SJSA1 (cell line): ENCODE measurements at regions not wholly inside any gene's neighbourhood (a gene's known extent, or its start where the extent isn't known, plus 50 kb on each side); places are given as distances from the start of the nearest gene placed in this dataset.

Experiments used
- DNase-seq, 2 experiments: peaks; one replicate each; pipeline ENCODE4 v3.0.0-alpha.2; 2015 to 2020; ENCODE audit warnings: low spot score in 2 of 2, low read depth in 1 of 2
- H3K27ac ChIP-seq: fragments of 250-450 bp; sonication (Bioruptor Pico); 2 replicates; pipeline ENCODE4 v1.5.1; 2020; ENCODE audit warnings: mild to moderate bottlenecking, moderate library complexity
- H3K27me3 ChIP-seq: fragments of 250-450 bp; sonication (Bioruptor Pico); replicated peaks from 2 replicates; pipeline ENCODE4 v1.5.1; 2020; ENCODE audit warnings: mild to moderate bottlenecking, moderate library complexity
- H3K36me3 ChIP-seq: fragments of 250-450 bp; sonication (Bioruptor Pico); 2 replicates; pipeline ENCODE4 v1.5.1; 2020; ENCODE audit warnings: mild to moderate bottlenecking
- H3K4me1 ChIP-seq: fragments of 250-450 bp; sonication (Bioruptor Pico); replicated peaks from 2 replicates; pipeline ENCODE4 v1.6.1; 2021; ENCODE audit warnings: mild to moderate bottlenecking
- H3K4me3 ChIP-seq: fragments of 250-450 bp; sonication (Bioruptor Pico); 2 replicates; pipeline ENCODE4 v1.5.1; 2020; ENCODE audit warnings: mild to moderate bottlenecking
- H3K9me3 ChIP-seq: fragments of 250-450 bp; sonication (Bioruptor Pico); replicated peaks from 2 replicates; pipeline ENCODE4 v1.5.1; 2020; ENCODE audit warnings: mild to moderate bottlenecking

DNA sequence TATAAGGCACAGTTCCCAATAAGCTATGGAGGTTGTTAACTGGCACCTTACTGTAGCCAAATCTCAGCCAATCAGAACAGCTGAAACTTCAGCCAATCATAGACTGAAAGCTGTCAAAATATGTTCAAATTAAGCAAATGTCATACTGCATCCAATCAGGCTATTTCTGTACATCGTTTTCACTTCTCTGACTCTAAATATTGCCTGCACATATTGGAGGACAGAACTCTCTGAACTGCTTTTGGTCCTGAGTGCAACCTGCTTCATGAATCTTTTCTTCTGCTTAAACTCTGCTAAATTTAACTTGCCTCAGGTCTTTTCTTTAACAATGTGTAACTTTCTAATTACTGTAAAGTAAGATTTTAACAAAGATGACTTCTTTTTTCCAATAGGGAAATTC lies 1198.9 kb upstream of the PCDH7 start:
- Histone ChIP-seq H3K4me1 (no peaks in the 10 kb centered on the region), H3K9me3 (no peaks in the 10 kb centered on the region), H3K4me3 (no peak overlapping the region), H3K27ac (no peak overlapping the region), H3K36me3 (no peaks in the 10 kb centered on the region), H3K27me3 (no peaks in the 10 kb centered on the region)
- no peak for DNase-seq

GRCh38 chr4:29536745-29537144 lies 1183.4 kb upstream of the PCDH7 start:
- no peak overlapping the region for H3K27ac ChIP-seq
- H3K9me3 ChIP-seq = no peaks in the 10 kb centered on the region
- no peaks in the 10 kb centered on the region for H3K4me1 ChIP-seq
- no peak for DNase-seq
- H3K36me3 ChIP-seq = no peaks in the 10 kb centered on the region
- H3K4me3 ChIP-seq = no peak overlapping the region
- no peaks in the 10 kb centered on the region for H3K27me3 ChIP-seq

DNA sequence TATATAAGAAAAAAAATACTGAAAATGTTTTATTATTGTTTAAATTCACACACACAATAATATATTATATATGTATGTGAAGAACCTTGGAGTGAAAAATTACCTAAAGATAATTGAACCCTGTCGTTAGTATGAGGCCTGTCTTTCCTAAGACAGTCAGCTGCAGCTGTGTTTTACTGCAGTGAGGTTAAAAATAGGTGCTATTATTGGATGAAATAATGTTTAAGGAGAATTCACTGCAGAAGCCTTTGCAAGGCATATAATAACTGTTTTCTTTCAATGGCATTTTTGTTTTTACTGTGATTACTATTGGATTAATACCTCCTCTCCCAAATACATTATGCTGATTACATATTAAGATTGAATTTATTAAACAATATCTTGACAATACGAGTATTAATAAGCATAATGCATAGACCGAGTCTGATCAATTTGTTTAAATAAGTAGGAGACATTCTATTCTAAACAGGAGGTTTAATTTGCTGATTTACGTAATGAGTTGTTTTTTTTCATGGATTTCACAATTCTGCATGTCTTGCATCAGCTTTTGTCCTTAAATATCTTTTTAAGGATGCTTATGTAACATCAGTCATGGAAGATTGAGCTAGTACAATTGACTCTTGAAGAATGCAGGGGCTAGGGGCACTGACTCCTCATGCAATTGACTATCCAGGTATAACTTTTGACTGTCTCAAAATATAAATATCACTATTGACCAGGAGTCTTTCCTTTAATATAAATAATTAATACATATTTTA lies 1181.1 kb upstream of the PCDH7 start:
- no peak overlapping the region for H3K4me3 ChIP-seq
- DNase-seq = no peak
- H3K4me1 ChIP-seq = no peaks in the 10 kb centered on the region

GRCh38 chr4:29540439-29541102 lies 1179.6 kb upstream of the PCDH7 start:
- H3K9me3 ChIP-seq = no peaks in the 10 kb centered on the region
- no peaks in the 10 kb centered on the region for H3K4me1 ChIP-seq
- no peak for DNase-seq
- H3K27ac ChIP-seq = no peak overlapping the region
- no peaks in the 10 kb centered on the region for H3K36me3 ChIP-seq
- H3K27me3 ChIP-seq = no peaks in the 10 kb centered on the region
- H3K4me3 ChIP-seq = no peak overlapping the region

More for the DNA sequence above, 1181.1 kb upstream of the PCDH7 start:
- no peak overlapping the region for H3K27ac ChIP-seq
- no peaks in the 10 kb centered on the region for H3K36me3 ChIP-seq
- H3K27me3 ChIP-seq = no peaks in the 10 kb centered on the region
- H3K9me3 ChIP-seq = no peaks in the 10 kb centered on the region

DNA sequence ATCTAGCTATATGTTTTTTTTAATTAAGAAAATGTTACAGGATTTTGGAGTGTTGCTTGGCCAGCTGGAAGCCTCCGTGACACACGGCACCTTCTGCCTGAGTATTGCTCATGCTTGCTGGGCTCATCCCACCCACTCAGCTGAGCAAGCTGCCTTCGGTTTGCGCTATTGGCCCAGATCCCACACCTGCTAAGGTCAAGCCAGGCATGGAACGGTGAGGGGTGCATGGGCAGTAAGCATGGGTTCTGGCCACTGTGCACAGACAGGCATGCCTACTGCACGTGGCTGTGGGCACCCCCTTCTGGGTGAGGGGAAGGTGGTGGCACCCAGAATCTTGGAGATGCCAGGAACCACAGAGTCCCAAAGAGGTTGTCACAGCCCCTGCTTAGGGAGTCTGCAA lies 1178.4 kb upstream of the PCDH7 start:
- H3K9me3 ChIP-seq = no peaks in the 10 kb centered on the region
- no peak overlapping the region for H3K27ac ChIP-seq
- H3K27me3 ChIP-seq = no peaks in the 10 kb centered on the region
- no peak for DNase-seq
- H3K4me1 ChIP-seq = no peaks in the 10 kb centered on the region
- no peak overlapping the region for H3K4me3 ChIP-seq
- no peaks in the 10 kb centered on the region for H3K36me3 ChIP-seq

DNA sequence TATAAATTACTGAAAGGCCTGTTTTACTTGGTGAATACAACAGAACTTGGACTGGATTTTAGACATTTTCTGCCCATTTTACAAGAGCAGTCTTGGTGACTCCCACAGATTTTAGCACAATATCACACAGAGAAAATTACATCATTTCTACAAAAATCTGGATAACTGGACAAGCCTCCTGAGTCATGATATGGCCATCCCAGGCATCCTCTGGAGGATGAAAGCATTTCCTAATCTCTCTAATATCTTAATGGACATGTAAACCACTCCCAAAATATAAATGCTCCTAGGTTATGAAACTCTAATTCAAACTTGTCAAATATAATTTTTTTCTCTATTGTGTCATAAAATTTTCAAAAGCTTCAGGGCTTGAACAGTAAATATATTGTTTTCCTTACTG lies 1170.8 kb upstream of the PCDH7 start:
- Histone ChIP-seq H3K9me3 (no peaks in the 10 kb centered on the region), H3K27ac (no peak overlapping the region), H3K36me3 (no peaks in the 10 kb centered on the region), H3K4me1 (no peaks in the 10 kb centered on the region), H3K27me3 (no peaks in the 10 kb centered on the region), H3K4me3 (no peak overlapping the region)
- no peak for DNase-seq

GRCh38 chr4:29551821-29552220 lies 1168.3 kb upstream of the PCDH7 start:
- no peak overlapping the region for H3K4me3 ChIP-seq
- H3K27ac ChIP-seq = no peak overlapping the region
- H3K9me3 ChIP-seq = no peaks in the 10 kb centered on the region
- H3K36me3 ChIP-seq = no peaks in the 10 kb centered on the region
- DNase-seq = no peak
- no peaks in the 10 kb centered on the region for H3K4me1 ChIP-seq
- no peaks in the 10 kb centered on the region for H3K27me3 ChIP-seq

DNA sequence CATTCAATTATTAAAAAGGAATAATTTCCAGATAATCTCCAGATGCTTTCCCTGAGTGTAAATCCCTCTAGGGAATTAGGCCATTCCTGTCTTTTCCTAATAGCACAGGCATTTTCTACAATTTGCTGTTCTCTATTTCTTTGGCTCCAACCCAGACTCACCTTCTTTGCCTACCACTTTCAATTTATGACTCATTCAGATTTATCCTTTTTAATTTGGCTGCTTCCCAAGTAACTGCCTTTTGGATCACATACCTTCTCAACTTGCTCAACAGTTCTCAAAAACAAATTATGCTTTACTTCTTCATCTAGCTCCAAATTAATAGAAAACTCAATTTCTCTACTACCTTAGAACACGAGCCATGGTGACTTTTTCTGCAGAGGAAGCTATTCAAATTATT lies 1166.3 kb upstream of the PCDH7 start:
- no peak overlapping the region for H3K27ac ChIP-seq
- H3K9me3 ChIP-seq = no peaks in the 10 kb centered on the region
- H3K27me3 ChIP-seq = no peaks in the 10 kb centered on the region
- no peaks in the 10 kb centered on the region for H3K4me1 ChIP-seq
- no peaks in the 10 kb centered on the region for H3K36me3 ChIP-seq
- no peak overlapping the region for H3K4me3 ChIP-seq
- DNase-seq = no peak

- no peak overlapping the region for H3K4me3 ChIP-seq
These were observed 1161.4 kb upstream of the PCDH7 start for GRCh38 chr4:29558789-29559188.

DNA sequence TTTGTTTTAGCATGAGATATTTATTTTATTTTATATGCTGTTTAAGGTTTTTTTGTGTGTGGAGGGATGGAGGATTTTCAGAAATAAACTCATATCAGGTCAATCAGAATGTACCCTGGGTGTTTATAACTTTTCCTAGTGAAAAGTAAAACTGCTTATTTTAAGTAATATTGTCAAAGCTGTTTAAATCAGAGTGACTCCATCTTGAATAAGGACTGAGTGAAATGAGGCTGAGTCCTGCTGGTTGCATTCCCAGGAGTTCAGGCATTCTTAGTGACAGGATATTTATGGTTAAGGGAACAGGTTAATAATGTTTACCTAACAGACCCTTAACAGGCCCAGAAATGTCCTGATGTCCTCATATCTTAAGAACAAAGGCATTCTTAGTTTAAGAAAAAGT lies 1160.9 kb upstream of the PCDH7 start:
- Histone ChIP-seq H3K27me3 (no peaks in the 10 kb centered on the region), H3K9me3 (no peaks in the 10 kb centered on the region), H3K4me3 (no peak overlapping the region), H3K4me1 (no peaks in the 10 kb centered on the region), H3K36me3 (no peaks in the 10 kb centered on the region), H3K27ac (no peak overlapping the region)
- no peak for DNase-seq

More at GRCh38 chr4:29558789-29559188, 1161.4 kb upstream of the PCDH7 start:
- no peak overlapping the region for H3K27ac ChIP-seq
- H3K9me3 ChIP-seq = no peaks in the 10 kb centered on the region
- H3K4me1 ChIP-seq = no peaks in the 10 kb centered on the region
- no peak for DNase-seq
- no peaks in the 10 kb centered on the region for H3K36me3 ChIP-seq
- no peaks in the 10 kb centered on the region for H3K27me3 ChIP-seq

DNA sequence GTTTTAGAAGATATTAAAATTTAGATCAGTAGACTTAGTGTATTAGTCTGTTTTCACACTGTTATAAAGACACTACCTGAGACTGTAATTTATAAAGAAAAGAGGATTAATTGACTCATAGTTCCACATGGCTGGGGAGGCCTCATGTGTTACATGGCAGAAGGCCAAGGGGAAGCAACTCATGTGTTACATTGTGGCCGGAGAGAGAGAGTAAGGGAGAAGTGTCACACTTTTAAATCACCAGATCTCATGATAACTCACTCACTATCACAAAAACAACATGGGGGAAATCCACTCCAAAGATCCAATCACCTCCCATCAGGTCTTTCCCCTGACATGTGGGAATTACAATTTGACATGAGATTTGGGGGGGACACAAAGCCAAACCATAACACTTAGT lies 1159.7 kb upstream of the PCDH7 start:
- no peak overlapping the region for H3K27ac ChIP-seq
- no peaks in the 10 kb centered on the region for H3K4me1 ChIP-seq
- H3K36me3 ChIP-seq = no peaks in the 10 kb centered on the region
- no peak for DNase-seq
- H3K4me3 ChIP-seq = no peak overlapping the region
- H3K9me3 ChIP-seq = no peaks in the 10 kb centered on the region
- H3K27me3 ChIP-seq = no peaks in the 10 kb centered on the region

DNA sequence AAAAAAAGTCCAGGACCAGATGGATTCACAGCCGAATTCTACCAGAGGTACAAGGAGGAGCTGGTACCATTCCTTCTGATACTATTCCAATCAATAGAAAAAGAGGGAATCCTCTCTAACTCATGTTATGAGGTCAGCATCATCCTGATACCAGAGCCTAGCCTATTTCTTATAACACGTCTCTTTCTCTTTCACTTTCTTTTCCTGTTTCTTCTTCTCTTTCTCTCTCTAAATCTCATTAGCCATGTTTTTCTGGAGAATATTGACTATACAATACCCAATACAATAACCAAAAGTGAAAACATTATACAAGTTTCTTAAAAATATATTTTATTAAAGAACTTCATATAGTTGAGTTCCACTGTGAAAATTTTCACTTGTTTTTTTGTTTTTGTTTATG lies 1154.9 kb upstream of the PCDH7 start:
- H3K36me3 ChIP-seq = no peaks in the 10 kb centered on the region
- H3K4me3 ChIP-seq = no peak overlapping the region
- no peak overlapping the region for H3K27ac ChIP-seq
- no peak for DNase-seq
- H3K4me1 ChIP-seq = no peaks in the 10 kb centered on the region
- H3K9me3 ChIP-seq = no peaks in the 10 kb centered on the region
- no peaks in the 10 kb centered on the region for H3K27me3 ChIP-seq

GRCh38 chr4:29566371-29566770 lies 1153.8 kb upstream of the PCDH7 start:
- Histone ChIP-seq H3K27me3 (no peaks in the 10 kb centered on the region), H3K27ac (no peak overlapping the region), H3K4me3 (no peak overlapping the region), H3K36me3 (no peaks in the 10 kb centered on the region), H3K4me1 (no peaks in the 10 kb centered on the region), H3K9me3 (no peaks in the 10 kb centered on the region)
- DNase-seq = no peak

GRCh38 chr4:29571322-29571721 lies 1148.8 kb upstream of the PCDH7 start:
- no peaks in the 10 kb centered on the region for H3K9me3 ChIP-seq
- no peak overlapping the region for H3K27ac ChIP-seq
- DNase-seq = no peak

More at GRCh38 chr4:29571322-29571721, 1148.8 kb upstream of the PCDH7 start:
- Histone ChIP-seq H3K4me1 (no peaks in the 10 kb centered on the region), H3K27me3 (no peaks in the 10 kb centered on the region), H3K36me3 (no peaks in the 10 kb centered on the region), H3K4me3 (no peak overlapping the region)
